ENCODE measurements at regions not wholly inside any gene's neighbourhood (a gene's known extent, or its start where the extent isn't known, plus 50 kb on each side); places are given as distances from the start of the nearest gene placed in this dataset.

- Histone ChIP-seq H3K9me3 (ENCODE audit: control insufficient read depth, low read length) (no peaks in the 10 kb centered on the region), H3K27me3 (ENCODE audit: control insufficient read depth, insufficient read depth) (no peaks in the 10 kb centered on the region), H3K4me1 (ENCODE audit: control insufficient read depth, insufficient read depth, low read length) (no peaks in the 10 kb centered on the region), H3K4me3 (ENCODE audit: low read length) (no peak overlapping the region), H3K27ac (ENCODE audit: low read length) (peak overlapping the region; percentile 72)
- intact Hi-C loops (cut with DNase I), result no loop called here
- DNase-seq (peak in 1 of 3 donors; percentile 31), ATAC-seq (peak; percentile 65 to 72)
- WGBS, result 52% methylated on average over 5 of the region's 5 CpGs
These were observed 95.8 kb downstream of the BANF2 start for GRCh38 chr20:17795501-17796071.

DNA sequence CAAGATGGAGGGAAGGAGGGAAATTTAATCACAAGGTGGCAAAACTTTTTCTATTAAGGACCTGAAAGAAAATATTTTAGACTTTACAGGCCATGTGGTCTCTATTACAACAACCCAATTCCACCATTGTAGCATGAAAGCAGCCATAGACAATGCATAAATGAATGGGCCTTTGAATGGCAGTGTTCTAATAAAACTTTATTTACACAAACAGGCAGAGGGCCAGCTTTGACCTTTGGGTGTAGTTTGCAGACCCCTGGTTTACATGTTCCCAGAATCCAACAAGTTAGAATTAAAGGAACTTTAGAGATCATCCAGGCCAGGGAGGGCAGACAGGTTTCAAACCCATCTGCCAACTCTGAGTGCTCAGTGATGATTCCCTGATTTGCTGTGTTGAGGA, 95.2 kb downstream of the BANF2 start:
- intact Hi-C loops (cut with DNase I), result no loop called here
- H3K27ac ChIP-seq (ENCODE audit: low read length), result no peak overlapping the region
- H3K27me3 ChIP-seq (ENCODE audit: control insufficient read depth, insufficient read depth), result no peaks in the 10 kb centered on the region
- no peak overlapping the region for H3K4me3 ChIP-seq (ENCODE audit: low read length)
- ATAC-seq, result no peak
- H3K9me3 ChIP-seq (ENCODE audit: control insufficient read depth, low read length), result no peaks in the 10 kb centered on the region
- no peaks in the 10 kb centered on the region for H3K4me1 ChIP-seq (ENCODE audit: control insufficient read depth, insufficient read depth, low read length)
- DNase-seq, result no peak

GRCh38 chr20:17794400-17794799, 94.6 kb downstream of the BANF2 start:
- Histone ChIP-seq H3K27ac (ENCODE audit: low read length) (no peak overlapping the region), H3K4me3 (ENCODE audit: low read length) (no peak overlapping the region), H3K9me3 (ENCODE audit: control insufficient read depth, low read length) (no peaks in the 10 kb centered on the region), H3K4me1 (ENCODE audit: control insufficient read depth, insufficient read depth, low read length) (no peaks in the 10 kb centered on the region), H3K27me3 (ENCODE audit: control insufficient read depth, insufficient read depth) (no peaks in the 10 kb centered on the region)
- 52% methylated on average over 3 of the region's 3 CpGs for WGBS
- intact Hi-C loops (cut with DNase I), result no loop called here
- DNase-seq (no peak), ATAC-seq (no peak)

DNA sequence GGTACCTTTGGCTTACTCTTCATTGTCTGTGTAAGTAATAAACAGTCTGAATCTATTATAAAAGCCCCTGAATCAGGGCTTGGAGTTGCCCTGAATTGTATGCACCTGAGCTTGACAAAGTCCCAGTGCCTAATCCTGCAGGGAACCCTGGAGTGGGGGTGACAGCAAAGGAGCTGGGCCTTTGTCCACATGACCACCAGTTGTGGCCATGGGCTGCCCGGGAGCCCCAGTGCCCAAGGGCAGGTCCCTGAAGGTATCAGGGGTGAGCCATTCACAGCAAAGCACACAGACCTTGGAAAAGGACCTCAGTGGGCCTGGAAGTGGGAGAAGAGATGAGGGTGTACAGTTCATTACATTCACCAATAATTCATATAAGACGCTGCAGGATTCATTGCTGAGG, 94.2 kb downstream of the BANF2 start:
- Histone ChIP-seq H3K27ac (ENCODE audit: low read length) (no peak overlapping the region), H3K4me3 (ENCODE audit: low read length) (no peak overlapping the region), H3K27me3 (ENCODE audit: control insufficient read depth, insufficient read depth) (no peaks in the 10 kb centered on the region), H3K9me3 (ENCODE audit: control insufficient read depth, low read length) (no peaks in the 10 kb centered on the region), H3K4me1 (ENCODE audit: control insufficient read depth, insufficient read depth, low read length) (no peaks in the 10 kb centered on the region)
- ATAC-seq, result no peak
- 93% methylated on average over 2 of the region's 2 CpGs for WGBS
- intact Hi-C loops (cut with DNase I), result no loop called here
- no peak for DNase-seq

DNA sequence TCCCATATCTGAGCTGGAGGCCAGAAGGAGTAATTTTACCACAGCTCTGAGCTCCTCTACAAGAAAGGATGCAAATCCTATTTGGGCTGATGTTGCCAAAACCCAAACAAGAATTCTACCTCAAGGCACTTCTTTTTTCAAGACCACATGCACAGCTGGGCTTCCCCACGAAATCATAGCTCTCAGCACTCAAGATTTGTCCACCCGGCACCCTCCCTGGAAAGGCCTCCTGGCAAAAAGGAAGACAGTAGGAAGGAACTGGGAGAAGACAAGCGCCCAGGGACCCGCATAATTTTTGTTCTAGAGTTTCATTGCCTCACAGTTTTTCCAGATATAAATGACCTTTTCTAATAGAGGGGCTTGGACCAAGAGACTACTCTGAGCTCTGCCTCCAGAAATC, 90.5 kb downstream of the BANF2 start:
- 63% methylated on average over 4 of the region's 4 CpGs for WGBS
- Histone ChIP-seq H3K4me3 (ENCODE audit: low read length) (no peak overlapping the region), H3K9me3 (ENCODE audit: control insufficient read depth, low read length) (no peaks in the 10 kb centered on the region), H3K27me3 (ENCODE audit: control insufficient read depth, insufficient read depth) (no peaks in the 10 kb centered on the region), H3K27ac (ENCODE audit: low read length) (no peak overlapping the region), H3K4me1 (ENCODE audit: control insufficient read depth, insufficient read depth, low read length) (peaks cover 3% of the 10 kb centered on the region)
- no peak for DNase-seq
- intact Hi-C loops (cut with DNase I), result no loop called here
- ATAC-seq, result no peak

- intact Hi-C loops (cut with DNase I), result no loop called here
- 88% methylated on average over 1 of the region's 1 CpG for WGBS
- Histone ChIP-seq H3K27me3 (ENCODE audit: control insufficient read depth, insufficient read depth) (no peaks in the 10 kb centered on the region), H3K4me3 (ENCODE audit: low read length) (no peak overlapping the region), H3K27ac (ENCODE audit: low read length) (no peak overlapping the region), H3K4me1 (ENCODE audit: control insufficient read depth, insufficient read depth, low read length) (peaks cover 3% of the 10 kb centered on the region), H3K9me3 (ENCODE audit: control insufficient read depth, low read length) (no peaks in the 10 kb centered on the region)
- ATAC-seq, result no peak
- no peak for DNase-seq
These were observed 88.0 kb downstream of the BANF2 start for GRCh38 chr20:17787816-17788215.

- DNase-seq (peak; percentile 69 to 84 (median 79)), ATAC-seq (peak; percentile 87 to 93)
- Histone ChIP-seq H3K4me3 (ENCODE audit: low read length) (no peak overlapping the region), H3K9me3 (ENCODE audit: control insufficient read depth, low read length) (no peaks in the 10 kb centered on the region), H3K27ac (ENCODE audit: low read length) (peak overlapping the region; percentile 54), H3K4me1 (ENCODE audit: control insufficient read depth, insufficient read depth, low read length) (peaks cover 3% of the 10 kb centered on the region), H3K27me3 (ENCODE audit: control insufficient read depth, insufficient read depth) (no peaks in the 10 kb centered on the region)
- 34% methylated on average over 11 of the region's 11 CpGs for WGBS
- intact Hi-C loops (cut with DNase I), result no loop called here
These were observed 86.5 kb downstream of the BANF2 start for GRCh38 chr20:17786221-17786718.

Data from right cardiac atrium (tissue), 5 donors.